HG03571 (cell line): ENCODE measurements at regions not wholly inside any gene's neighbourhood (a gene's known extent, or its start where the extent isn't known, plus 50 kb on each side); places are given as distances from the start of the nearest gene placed in this dataset.

Source experiments
- ATAC-seq: cut with Tn5 transposase; IDR thresholded peaks from one replicate; pipeline ENCODE4 v1.9.1; 2021; ENCODE audit not compliant: unreplicated experiment

- ATAC-seq: no peak
Observed at GRCh38 chr7:46695051-46695708, 774.1 kb upstream of the IGFBP3 start.

- ATAC-seq: no peak
Observed at GRCh38 chr7:46694058-46694457, 773.0 kb upstream of the IGFBP3 start.

GRCh38 chr7:46687203-46687602 is 766.1 kb upstream of the IGFBP3 start:
- ATAC-seq: no peak

GRCh38 chr7:46685051-46685450 is 764.0 kb upstream of the IGFBP3 start:
- ATAC-seq: no peak

- ATAC-seq: no peak
Observed at GRCh38 chr7:46682836-46683624, 762.0 kb upstream of the IGFBP3 start.

GRCh38 chr7:46681865-46682503 is 760.9 kb upstream of the IGFBP3 start:
- ATAC-seq: no peak

GRCh38 chr7:46680147-46680546 is 759.1 kb upstream of the IGFBP3 start:
- no peak for ATAC-seq

GRCh38 chr7:46679671-46680070 is 758.6 kb upstream of the IGFBP3 start:
- no peak for ATAC-seq

- ATAC-seq: no peak
Observed at GRCh38 chr7:46678421-46678820, 757.3 kb upstream of the IGFBP3 start.

GRCh38 chr7:46675456-46675855 is 754.4 kb upstream of the IGFBP3 start:
- no peak for ATAC-seq

- no peak for ATAC-seq
Observed at GRCh38 chr7:46672861-46673260, 751.8 kb upstream of the IGFBP3 start.

- no peak for ATAC-seq
Observed at GRCh38 chr7:46671108-46671769, 750.2 kb upstream of the IGFBP3 start.

- no peak for ATAC-seq
Observed at GRCh38 chr7:46669028-46669427, 748.0 kb upstream of the IGFBP3 start.

- no peak for ATAC-seq
Observed at GRCh38 chr7:46664453-46664852, 743.4 kb upstream of the IGFBP3 start.

- ATAC-seq: no peak
Observed at GRCh38 chr7:46663025-46663424, 742.0 kb upstream of the IGFBP3 start.

GRCh38 chr7:46661431-46661830 is 740.4 kb upstream of the IGFBP3 start:
- no peak for ATAC-seq

- no peak for ATAC-seq
Observed at GRCh38 chr7:46660402-46660980, 739.4 kb upstream of the IGFBP3 start.

GRCh38 chr7:46658281-46658680 is 737.2 kb upstream of the IGFBP3 start:
- no peak for ATAC-seq

GRCh38 chr7:46654546-46655443 is 733.7 kb upstream of the IGFBP3 start:
- ATAC-seq: no peak

- no peak for ATAC-seq
Observed at GRCh38 chr7:46653848-46654247, 732.8 kb upstream of the IGFBP3 start.
